Anterior cingulate cortex (tissue), 58 donors: ENCODE measurements at regions not wholly inside any gene's neighbourhood (a gene's known extent, or its start where the extent isn't known, plus 50 kb on each side); places are given as distances from the start of the nearest gene placed in this dataset.

ENCODE experiments used
- DNase-seq, 58 donors: peaks; one replicate each; lab custom pipeline; 2025; lab: John Stamatoyannopoulos, UW

GRCh38 chr11:130726234-130727037, 189.8 kb downstream of the SNX19 start:
- peak in 1 of 58 donors; percentile 16 for DNase-seq

DNA sequence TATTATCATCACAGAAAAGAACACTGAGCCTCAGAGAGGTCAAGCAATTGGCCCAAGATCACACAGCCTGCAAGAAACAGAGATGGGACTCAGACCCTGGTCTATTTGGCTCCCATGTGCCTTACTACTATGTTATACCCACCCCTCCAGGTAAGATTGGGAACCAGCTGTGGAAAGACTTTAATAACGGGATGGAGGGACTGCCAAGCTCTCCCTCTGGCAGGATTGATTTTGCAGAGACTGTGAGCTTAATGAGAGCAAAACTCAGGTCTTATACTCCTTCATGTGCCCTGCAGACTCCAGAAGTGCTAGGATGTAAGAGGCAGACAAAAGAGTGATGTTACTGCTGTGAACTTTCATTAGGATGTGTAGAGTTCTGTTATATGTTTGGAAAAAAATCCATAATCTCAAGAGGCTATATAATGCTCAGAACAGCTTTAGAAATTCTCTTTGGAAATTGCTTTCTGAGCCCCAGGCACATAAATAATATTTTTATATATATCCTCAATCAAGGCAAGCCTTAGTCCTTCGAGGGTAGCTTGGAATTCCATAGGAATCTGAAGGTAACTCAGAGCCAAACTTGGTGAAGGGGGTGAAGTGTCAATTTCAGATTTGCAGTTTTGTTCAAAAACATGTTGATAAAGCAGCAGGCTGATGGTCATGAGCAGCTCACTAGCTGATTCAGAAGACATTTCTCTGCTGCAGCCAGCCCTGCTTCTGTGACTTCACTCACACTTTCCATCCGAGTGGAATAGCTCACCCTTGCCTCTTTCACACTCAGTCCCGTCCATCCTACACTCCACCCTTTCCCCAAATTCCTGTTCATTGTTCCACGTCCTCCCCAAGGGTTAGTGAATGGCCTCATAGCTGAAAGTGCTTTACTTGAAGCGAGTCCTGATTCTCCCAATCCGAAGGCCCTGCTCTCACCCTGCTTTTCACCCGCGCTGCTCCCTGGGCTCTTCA, 188.8 kb downstream of the SNX19 start:
- DNase-seq, result no peak

DNA sequence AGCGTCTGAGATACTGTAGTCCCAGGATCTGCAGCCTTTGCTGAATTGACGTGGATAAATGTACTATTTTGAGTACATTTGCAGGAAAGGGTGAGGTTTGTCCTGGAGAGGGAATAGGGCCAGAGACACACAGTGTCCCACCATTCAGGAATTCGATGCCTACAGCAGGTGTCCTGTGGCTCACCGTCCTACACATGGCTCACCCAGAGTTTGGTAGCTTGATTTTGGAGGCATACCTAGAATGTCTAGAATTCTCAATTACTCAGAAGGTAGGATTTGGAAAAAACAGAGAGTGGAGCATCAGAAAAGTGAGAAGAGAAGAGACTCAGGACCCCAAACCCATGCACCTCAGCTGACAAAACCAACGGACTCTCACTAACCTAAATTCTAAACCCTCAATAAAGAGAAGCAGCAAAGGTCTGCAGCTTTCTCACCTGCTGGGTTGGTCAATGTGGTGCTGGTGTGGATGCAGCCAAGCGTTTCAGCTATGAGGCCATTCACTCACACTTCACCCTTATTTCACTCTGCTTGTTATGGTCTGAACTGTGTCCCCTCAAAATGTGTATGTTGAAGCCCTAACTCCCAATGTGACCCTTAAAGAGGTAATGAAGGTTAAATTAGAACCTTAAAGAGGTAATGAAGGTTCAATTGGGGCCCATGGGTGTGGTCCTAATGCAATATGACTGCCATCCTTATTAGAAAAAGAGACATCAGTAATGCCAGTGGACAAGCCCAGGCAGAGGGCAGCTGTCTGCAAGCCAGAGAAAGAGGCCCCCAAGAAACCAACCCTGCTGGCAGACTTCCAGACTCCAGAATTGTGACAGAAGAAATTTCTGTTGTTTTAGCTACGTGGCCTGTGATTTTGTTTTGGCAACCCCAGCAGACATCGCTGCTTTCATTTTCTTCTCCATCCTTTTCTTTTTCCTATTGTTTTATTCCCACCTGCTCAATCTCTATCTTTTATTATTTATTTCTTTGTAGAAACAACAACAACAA, 187.8 kb downstream of the SNX19 start:
- no peak for DNase-seq

DNA sequence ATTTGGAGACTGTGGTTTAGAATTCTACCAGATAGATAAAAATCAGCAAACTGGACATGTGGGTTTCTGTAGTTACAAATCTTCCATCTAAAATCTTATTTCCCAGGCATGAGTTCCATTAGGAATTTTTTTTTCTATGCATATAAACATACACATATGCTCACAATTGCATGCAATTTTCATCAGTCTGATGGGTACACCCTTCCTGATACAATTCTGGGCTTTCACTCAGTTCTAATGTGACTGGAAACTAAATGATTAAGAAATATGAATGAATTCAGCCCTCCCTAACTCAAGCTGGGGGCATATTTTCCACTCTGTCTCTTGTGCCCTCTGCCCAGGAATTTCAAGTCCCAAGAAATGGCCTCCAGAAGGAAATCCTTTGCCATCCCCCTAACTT, 187.1 kb downstream of the SNX19 start:
- no peak for DNase-seq

- no peak for DNase-seq
Measured at GRCh38 chr11:130729678-130730300, 186.5 kb downstream of the SNX19 start.

DNA sequence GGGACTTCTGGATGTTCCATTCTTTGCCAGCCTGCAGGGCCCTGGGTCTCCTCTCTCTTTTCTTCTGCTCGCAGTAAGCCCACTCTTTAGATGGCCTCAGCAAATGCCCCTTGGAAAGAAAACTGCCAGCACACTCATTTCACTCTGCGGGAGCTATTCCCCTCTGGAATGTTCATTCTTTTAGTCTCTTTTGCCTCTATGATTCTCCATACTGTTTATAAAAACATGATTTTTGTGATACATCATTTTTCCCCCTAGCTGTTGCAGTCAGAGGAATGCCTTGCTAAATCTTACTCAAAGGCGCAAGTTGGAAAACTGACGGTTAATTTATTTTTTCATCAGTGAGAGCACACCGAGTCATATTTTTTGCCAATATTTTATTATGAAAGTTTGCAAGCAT, 184.9 kb downstream of the SNX19 start:
- DNase-seq, result no peak

DNA sequence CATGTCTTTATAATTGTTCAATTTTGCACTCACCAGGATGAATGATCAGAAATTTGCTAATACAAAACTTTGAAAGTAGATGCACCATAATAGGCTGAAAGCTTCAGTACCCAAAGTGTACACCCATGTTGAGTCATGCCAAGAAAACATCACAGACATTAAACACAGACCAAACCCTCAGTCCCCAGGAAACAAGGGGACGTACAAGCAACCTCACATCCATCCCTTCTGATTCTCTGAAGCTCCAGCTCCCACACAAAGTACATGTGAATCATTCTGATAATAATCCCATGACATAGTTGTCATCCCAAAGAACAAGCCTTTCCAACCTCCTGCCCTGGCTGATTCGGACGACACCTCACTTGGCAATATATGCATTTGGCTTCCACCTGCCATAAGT, 183.8 kb downstream of the SNX19 start:
- no peak for DNase-seq

DNA sequence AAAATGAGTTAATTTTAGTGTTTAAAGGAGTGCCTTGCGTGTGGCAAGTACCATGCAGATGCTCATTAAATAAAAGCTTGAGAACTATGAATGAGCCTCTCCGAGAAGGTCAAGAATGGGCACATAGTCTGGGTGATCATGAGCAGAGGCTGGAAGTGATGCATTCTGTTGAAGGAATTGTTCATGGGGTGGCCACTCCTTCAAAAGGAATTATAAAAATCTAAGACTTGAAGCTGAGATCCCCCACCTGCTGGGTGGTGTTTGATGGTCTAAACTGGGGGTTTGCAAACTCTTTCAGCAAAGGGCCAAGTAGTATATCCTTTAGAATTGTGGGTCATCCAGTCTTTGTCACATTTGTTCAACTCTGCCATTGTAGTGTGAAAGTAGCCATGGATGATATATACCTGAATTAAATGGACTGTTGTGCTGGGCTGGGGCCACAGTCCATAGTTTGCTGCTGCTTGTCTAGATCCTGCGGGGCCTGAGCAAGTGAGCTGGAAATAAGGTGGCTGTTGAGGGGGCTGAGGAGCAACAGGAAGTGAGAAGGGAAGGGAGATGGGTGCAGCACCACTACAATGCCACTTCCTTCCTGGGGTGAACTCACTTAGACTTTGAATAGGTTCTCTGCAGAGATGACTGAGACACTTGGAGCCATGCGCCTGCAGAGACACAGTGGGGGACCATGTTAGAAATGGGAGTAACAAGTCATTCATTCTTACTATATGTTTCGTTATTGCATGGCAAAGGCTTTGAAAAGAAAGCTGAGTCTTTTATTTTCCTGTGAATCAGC, 179.0 kb downstream of the SNX19 start:
- no peak for DNase-seq

GRCh38 chr11:130737866-130738431, 178.3 kb downstream of the SNX19 start:
- DNase-seq, result no peak

GRCh38 chr11:130738611-130739010, 177.7 kb downstream of the SNX19 start:
- DNase-seq, result no peak

GRCh38 chr11:130740819-130741218, 175.5 kb downstream of the SNX19 start:
- no peak for DNase-seq

DNA sequence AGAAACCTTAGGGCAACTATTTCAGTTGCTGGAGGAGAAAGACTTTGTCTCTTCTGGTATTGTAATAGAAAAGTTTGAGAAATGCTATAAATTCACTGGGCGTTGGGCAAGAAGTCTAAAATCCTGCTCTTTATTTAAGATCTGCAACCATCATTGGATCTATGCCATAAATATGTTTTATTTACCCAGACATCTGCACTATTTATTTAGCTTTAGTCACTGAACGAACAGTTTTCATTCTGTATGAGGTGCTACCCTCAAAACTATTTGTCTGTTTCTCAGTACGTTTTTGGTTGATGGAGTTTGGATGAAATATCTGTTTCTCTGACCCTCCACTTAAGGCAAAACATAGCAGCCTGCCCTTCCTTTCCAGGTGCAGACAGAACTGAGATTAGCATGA, 171.5 kb downstream of the SNX19 start:
- DNase-seq, result no peak

- no peak for DNase-seq
Measured at GRCh38 chr11:130749216-130749615, 167.1 kb downstream of the SNX19 start.

DNA sequence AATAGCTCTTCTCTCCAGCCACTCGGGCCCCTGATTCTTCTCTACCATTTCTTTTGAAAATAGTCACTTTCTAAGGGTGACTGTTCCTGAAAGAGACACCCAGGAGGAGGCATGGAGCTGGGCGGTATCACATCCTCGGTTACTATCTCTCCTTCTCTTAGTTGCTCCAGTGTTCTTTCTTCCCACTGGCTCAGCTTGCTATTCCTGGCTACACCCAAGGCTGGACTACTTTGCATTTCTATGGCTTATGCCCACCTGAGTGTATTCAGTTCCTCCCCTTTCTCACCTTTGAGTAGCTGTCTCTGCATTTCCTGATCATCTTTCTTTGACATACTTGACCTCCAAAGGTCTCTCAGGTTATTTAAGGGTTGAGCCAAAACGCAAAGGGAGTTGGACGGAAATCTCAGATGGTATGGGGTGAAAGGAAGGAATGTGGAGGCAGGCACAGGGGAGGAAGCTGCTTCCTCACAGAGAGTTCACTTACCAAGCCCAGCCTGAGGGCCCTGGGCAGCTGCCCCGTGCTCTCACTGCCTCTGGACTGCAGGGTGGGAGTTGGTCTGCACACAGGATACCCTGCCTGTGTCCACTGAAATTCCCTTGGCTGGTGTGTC, 155.7 kb downstream of the SNX19 start:
- DNase-seq, result no peak

GRCh38 chr11:130761560-130762220, 154.6 kb downstream of the SNX19 start:
- no peak for DNase-seq

- DNase-seq, result no peak
Measured at GRCh38 chr11:130762638-130763037, 153.6 kb downstream of the SNX19 start.

- DNase-seq, result no peak
Measured at GRCh38 chr11:130763087-130763980, 152.9 kb downstream of the SNX19 start.
